Keratinocyte (primary cell): ENCODE measurements at regions not wholly inside any gene's neighbourhood (a gene's known extent, or its start where the extent isn't known, plus 50 kb on each side); places are given as distances from the start of the nearest gene placed in this dataset.

Experiments used
- DNase-seq: peaks from one replicate; pipeline ENCODE4 v3.0.0-alpha.2; 2011; ENCODE audit warnings: low read depth, missing footprints, low spot score
- FAIRE-seq: peaks from 2 replicates; lab custom pipeline; 2011; peaks lifted over from hg19 to GRCh38; lab: Jason Lieb, UNC
- H2AFZ ChIP-seq: 2 replicates; pipeline ENCODE4 v1.6.0; 2012; ENCODE audit warnings: low read length, control low read depth, inconsistent platforms; ENCODE audit not compliant: control insufficient read depth
- H3K27ac ChIP-seq: 2 replicates; pipeline ENCODE4 v1.5.1; 2011; ENCODE audit warnings: low read length; ENCODE audit not compliant: control insufficient read depth, insufficient read depth
- H3K27me3 ChIP-seq: 3 replicates; pipeline ENCODE4 v1.6.0; 2011; ENCODE audit warnings: low read length; ENCODE audit not compliant: control insufficient read depth, insufficient read depth; ENCODE audit errors: extremely low read depth
- H3K36me3 ChIP-seq, 2 experiments: 2 replicates in 1 of 2; 3 replicates in 1 of 2; pipeline ENCODE4 v1.5.1; 2011; ENCODE audit warnings: low read length in 2 of 2, mild to moderate bottlenecking in 1 of 2; ENCODE audit not compliant: control insufficient read depth in 2 of 2, insufficient read depth in 2 of 2; ENCODE audit errors: extremely low read depth in 1 of 2
- H3K4me1 ChIP-seq: 3 replicates; pipeline ENCODE4 v1.5.1; 2011; ENCODE audit warnings: low read length; ENCODE audit not compliant: control insufficient read depth, insufficient read depth; ENCODE audit errors: extremely low read depth
- H3K4me2 ChIP-seq: 3 replicates; pipeline ENCODE4 v1.6.0; 2011; ENCODE audit warnings: low read depth, low read length; ENCODE audit not compliant: control insufficient read depth, insufficient read depth; ENCODE audit errors: extremely low read depth
- H3K4me3 ChIP-seq, 3 experiments: fragments of 200-600 bp in 1 of 3; sonication (generic) in 1 of 3; 2 replicates in 2 of 3; 3 replicates in 1 of 3; pipeline ENCODE4 v1.5.1; 2011 to 2016; ENCODE audit warnings: low read length in 3 of 3, mild to moderate bottlenecking in 3 of 3, control low read depth in 2 of 3, inconsistent platforms in 1 of 3, low read depth in 1 of 3, mixed read lengths in 1 of 3, mixed run types in 1 of 3, moderate library complexity in 1 of 3; ENCODE audit not compliant: control insufficient read depth in 2 of 3, insufficient read depth in 2 of 3; ENCODE audit errors: extremely low read depth in 1 of 3
- H3K79me2 ChIP-seq: 2 replicates; pipeline ENCODE4 v1.6.0; 2012; ENCODE audit warnings: low read length; ENCODE audit not compliant: control insufficient read depth, insufficient read depth
- H3K9ac ChIP-seq: 3 replicates; pipeline ENCODE4 v1.6.0; 2011; ENCODE audit warnings: low read length; ENCODE audit not compliant: control insufficient read depth, insufficient read depth; ENCODE audit errors: extremely low read depth
- H3K9me1 ChIP-seq: 3 replicates; pipeline ENCODE4 v1.6.0; 2011; ENCODE audit warnings: low read length; ENCODE audit not compliant: control insufficient read depth, insufficient read depth; ENCODE audit errors: extremely low read depth
- H3K9me3 ChIP-seq: 2 replicates; pipeline ENCODE4 v1.5.1; 2012; ENCODE audit warnings: low read depth, low read length; ENCODE audit not compliant: control insufficient read depth
- H4K20me1 ChIP-seq: 3 replicates; pipeline ENCODE4 v1.6.0; 2011; ENCODE audit warnings: low read length; ENCODE audit not compliant: control insufficient read depth, insufficient read depth; ENCODE audit errors: extremely low read depth
- EZH2 ChIP-seq: IDR thresholded peaks from one replicate; pipeline ENCODE4 v1.6.1; 2012; ENCODE audit warnings: inconsistent platforms, mild to moderate bottlenecking, low read length, moderate library complexity
- dilution Hi-C: fragments of 300-500 bp; cut with MboI; formaldehyde crosslinking; loops from one replicate; pipeline ENCODE4 v1.7.0; 2020; ENCODE audit warnings: low sequenced_read_pairs; ENCODE audit not compliant: extremely low pct_ligation_motif_present
- TF ChIP-seq, protein P1 (sequence below), 3 experiments: IDR thresholded peaks in 1 of 3; conservative IDR thresholded peaks in 1 of 3; optimal IDR thresholded peaks in 1 of 3; 2 replicates in 2 of 3; 3 replicates in 1 of 3; pipeline versions ENCODE3 to v1.5.1; 2011; ENCODE audit warnings: low read length in 3 of 3, mild to moderate bottlenecking in 3 of 3, moderate library complexity in 2 of 3, control low read depth in 1 of 3, inconsistent platforms in 1 of 3; ENCODE audit not compliant: insufficient read depth in 2 of 3; ENCODE audit errors: extremely low read depth in 1 of 3

DNA sequence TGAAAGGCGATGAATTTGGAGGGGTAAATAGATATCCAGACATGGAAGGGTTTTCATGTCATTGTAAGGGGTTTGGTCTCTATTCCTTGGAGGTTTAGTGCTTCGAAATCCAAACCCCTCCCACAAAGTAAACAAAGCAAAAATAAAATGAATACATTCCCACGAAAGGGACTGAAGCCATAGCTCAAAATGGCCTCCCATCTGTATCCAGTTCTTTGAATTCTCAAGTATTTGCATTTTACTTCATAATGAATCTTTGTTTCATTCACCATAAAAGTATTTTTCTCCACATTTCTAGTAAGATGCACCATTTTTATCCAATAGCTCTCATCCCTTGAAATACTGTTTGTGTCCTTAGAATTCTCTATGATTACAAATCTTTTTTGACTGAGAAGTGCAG is 103.2 kb upstream of the DTNA start:
- Histone ChIP-seq H3K9me3 (no peaks in the 10 kb centered on the region), H3K9me1 (no peaks in the 10 kb centered on the region), H4K20me1 (no peaks in the 10 kb centered on the region), H3K4me3 (no peak overlapping the region), H2AFZ (no peak overlapping the region), H3K4me1 (no peaks in the 10 kb centered on the region), H3K36me3 (no peaks in the 10 kb centered on the region), H3K79me2 (no peaks in the 10 kb centered on the region), H3K9ac (no peak overlapping the region), H3K4me2 (no peak overlapping the region), H3K27me3 (no peaks in the 10 kb centered on the region), H3K27ac (no peak overlapping the region)
- dilution Hi-C loops = no loop called here
- no peak for TF ChIP-seq EZH2
- TF ChIP-seq, protein P1, sequence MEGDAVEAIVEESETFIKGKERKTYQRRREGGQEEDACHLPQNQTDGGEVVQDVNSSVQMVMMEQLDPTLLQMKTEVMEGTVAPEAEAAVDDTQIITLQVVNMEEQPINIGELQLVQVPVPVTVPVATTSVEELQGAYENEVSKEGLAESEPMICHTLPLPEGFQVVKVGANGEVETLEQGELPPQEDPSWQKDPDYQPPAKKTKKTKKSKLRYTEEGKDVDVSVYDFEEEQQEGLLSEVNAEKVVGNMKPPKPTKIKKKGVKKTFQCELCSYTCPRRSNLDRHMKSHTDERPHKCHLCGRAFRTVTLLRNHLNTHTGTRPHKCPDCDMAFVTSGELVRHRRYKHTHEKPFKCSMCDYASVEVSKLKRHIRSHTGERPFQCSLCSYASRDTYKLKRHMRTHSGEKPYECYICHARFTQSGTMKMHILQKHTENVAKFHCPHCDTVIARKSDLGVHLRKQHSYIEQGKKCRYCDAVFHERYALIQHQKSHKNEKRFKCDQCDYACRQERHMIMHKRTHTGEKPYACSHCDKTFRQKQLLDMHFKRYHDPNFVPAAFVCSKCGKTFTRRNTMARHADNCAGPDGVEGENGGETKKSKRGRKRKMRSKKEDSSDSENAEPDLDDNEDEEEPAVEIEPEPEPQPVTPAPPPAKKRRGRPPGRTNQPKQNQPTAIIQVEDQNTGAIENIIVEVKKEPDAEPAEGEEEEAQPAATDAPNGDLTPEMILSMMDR (optimal IDR thresholded peaks at IDR 0.05 in 1 of 3, IDR thresholded peaks at IDR 0.05 in 1 of 3, conservative IDR thresholded peaks at IDR 0.05 in 1 of 3; ENCODE audit: extremely low read depth in 1 of 3, insufficient read depth in 2 of 3, low read length in 3 of 3) = no peak
- no peak for DNase-seq
- FAIRE-seq = no peak

DNA sequence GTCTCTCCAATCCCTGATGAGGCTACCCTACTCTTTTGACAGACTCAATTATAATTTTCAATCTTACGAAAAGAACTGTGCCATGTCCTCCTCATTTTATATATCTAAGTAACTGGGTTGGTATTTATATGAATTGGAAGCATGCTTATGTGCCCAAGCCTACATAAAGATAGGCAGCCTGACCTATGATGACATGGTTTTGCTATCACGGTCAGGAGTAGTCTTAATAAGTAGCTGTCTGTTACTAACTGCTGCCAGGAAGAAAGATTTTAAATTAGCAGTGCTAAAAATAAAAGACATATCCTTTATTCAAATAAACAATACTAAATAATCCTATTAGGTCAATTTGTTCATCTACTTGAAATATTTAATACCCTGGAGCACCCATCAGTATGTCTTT is 102.0 kb upstream of the DTNA start:
- Histone ChIP-seq H3K27me3 (no peaks in the 10 kb centered on the region), H3K4me1 (no peaks in the 10 kb centered on the region), H3K27ac (no peak overlapping the region), H4K20me1 (no peaks in the 10 kb centered on the region), H3K9ac (no peak overlapping the region), H3K9me1 (no peaks in the 10 kb centered on the region), H2AFZ (no peak overlapping the region), H3K4me3 (no peak overlapping the region), H3K9me3 (no peaks in the 10 kb centered on the region), H3K4me2 (no peak overlapping the region), H3K36me3 (no peaks in the 10 kb centered on the region), H3K79me2 (no peaks in the 10 kb centered on the region)
- FAIRE-seq (no peak), DNase-seq (no peak)
- dilution Hi-C loops = no loop called here
- no peak for TF ChIP-seq EZH2
- TF ChIP-seq, protein P1 (optimal IDR thresholded peaks at IDR 0.05 in 1 of 3, IDR thresholded peaks at IDR 0.05 in 1 of 3, conservative IDR thresholded peaks at IDR 0.05 in 1 of 3; ENCODE audit: extremely low read depth in 1 of 3, insufficient read depth in 2 of 3, low read length in 3 of 3) = no peak
